HK-2 (cell line): ENCODE measurements at regions not wholly inside any gene's neighbourhood (a gene's known extent, or its start where the extent isn't known, plus 50 kb on each side); places are given as distances from the start of the nearest gene placed in this dataset.
"Not testable (repeated sequence)": the region's sequence is repeated elsewhere in the genome, so short reads cannot be mapped to it uniquely, and the experiment has no call there.

Experiments
- DNase-seq: peaks from one replicate; pipeline ENCODE4 v3.0.0-alpha.2; 2018; ENCODE audit not compliant: unreplicated experiment

GRCh38 chr10:133020193-133020817, 67.4 kb upstream of the ADGRA1 start:
- DNase-seq: no peak

GRCh38 chr10:133019651-133020050, 68.1 kb upstream of the ADGRA1 start:
- DNase-seq: no peak

- no peak for DNase-seq
Observed at GRCh38 chr10:133019191-133019590, 68.5 kb upstream of the ADGRA1 start.

DNA sequence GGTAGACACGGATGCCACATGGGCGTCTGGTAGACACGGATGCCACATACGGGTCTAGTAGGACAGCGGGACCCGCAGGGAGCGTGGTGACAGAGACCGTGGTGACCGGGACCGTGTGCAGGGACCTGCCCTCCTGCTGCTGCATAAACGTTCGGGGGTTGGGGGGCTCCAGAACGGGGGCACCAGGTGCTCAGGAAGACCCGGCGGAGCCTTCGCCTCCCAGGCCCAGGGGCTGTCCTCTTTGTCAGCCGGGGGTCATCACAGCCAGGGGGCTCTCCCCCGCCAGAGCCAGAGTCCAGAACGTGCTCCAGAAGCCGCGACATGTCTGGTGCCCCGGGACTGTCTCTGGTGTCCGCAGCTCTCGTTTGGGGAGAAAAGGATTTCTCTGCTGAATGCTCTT, 69.2 kb upstream of the ADGRA1 start:
- no peak for DNase-seq

- no peak for DNase-seq
Observed at GRCh38 chr10:133017203-133017601, 70.5 kb upstream of the ADGRA1 start.

DNA sequence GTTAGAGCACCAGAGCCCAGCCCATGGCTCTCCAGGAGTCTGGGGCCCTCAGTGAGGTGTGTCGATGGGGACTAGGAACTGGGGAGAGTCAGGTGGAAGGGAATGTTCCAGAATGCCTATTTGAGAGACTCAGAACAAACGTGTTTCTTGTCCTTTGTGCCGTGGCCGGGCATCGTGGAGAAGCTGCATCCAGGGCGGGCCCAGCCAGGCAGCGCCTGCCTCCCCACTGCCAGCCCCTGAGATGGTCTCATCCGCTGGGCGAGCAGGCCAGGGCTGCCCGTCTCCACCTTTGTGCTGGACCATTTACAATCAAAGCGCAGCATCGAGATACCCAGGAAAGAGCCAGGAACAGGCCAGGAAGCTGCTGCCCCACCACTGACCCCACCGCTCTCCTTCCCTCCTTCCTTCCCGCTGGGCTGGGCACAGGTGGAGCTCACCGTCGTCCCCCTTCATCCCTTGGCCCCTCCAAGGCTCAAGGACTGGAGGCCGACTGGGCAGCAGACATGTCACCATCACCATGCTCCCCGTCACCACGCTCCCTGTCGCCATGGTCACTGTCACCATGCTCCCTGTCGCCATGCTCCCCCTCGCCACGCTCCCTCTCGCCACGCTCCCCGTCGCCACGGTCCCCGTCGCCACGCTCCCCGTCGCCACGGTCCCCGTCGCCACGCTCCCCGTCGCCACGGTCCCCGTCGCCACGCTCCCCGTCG, 71.1 kb upstream of the ADGRA1 start:
- DNase-seq: no peak

DNA sequence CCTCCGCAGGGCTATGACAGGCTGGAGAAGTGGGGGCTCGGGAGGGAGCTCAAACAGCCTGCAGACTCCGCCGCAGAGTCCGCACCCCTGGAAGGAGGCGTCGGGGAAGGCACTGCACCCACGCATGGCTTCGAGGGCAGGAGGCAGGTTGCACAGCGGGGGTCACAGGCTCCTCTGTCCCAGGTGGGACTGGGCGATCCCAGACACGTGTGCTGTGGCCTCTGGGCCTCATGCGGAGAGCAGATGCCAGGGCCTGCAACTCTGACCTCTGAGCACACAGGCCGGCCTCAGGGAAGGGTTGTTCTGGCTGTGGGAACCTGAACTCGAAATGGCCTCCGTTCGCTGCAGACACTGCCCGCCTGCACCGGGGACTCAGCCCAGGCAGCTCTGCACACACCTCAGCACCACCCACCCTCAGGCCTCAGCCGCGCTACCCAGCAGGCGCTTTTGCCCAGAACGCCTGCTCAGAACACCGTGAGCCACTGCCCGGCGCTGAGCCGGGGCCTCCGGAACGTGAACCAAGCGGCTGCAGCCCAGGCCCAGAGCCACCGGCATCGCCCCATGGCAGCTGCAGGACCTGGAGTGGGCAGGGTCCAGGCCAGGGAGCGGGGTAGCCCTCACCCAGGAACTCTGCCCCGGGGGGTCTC, 71.8 kb upstream of the ADGRA1 start:
- no peak for DNase-seq

- DNase-seq: no peak
Observed at GRCh38 chr10:133015321-133015720, 72.4 kb upstream of the ADGRA1 start.

GRCh38 chr10:133014416-133015210, 72.2 kb upstream of the CFAP46 start:
- DNase-seq: no peak

GRCh38 chr10:133013463-133013862, 71.1 kb upstream of the CFAP46 start:
- no peak for DNase-seq

- no peak for DNase-seq
Observed at GRCh38 chr10:133012573-133013359, 70.4 kb upstream of the CFAP46 start.

DNA sequence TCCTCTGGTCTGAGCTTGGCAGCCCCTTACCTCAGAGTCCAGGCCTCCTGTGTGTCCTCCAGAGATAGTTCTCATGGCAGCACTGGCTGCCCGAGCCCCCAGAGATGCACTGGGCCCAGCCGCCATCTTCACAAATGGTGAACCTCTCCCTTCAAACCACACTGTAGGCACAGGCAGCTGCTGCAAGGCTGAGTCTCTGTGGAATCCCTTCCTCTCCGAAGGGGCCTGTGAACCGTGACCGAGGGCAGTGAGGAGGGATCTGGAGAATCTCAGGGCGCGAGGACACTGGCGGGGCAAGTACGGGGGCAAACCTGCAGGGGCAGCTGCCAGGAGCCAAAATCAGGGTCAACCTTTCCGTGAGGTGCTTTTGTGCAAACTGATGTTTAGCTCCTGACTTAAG, 69.5 kb upstream of the CFAP46 start:
- no peak for DNase-seq

DNA sequence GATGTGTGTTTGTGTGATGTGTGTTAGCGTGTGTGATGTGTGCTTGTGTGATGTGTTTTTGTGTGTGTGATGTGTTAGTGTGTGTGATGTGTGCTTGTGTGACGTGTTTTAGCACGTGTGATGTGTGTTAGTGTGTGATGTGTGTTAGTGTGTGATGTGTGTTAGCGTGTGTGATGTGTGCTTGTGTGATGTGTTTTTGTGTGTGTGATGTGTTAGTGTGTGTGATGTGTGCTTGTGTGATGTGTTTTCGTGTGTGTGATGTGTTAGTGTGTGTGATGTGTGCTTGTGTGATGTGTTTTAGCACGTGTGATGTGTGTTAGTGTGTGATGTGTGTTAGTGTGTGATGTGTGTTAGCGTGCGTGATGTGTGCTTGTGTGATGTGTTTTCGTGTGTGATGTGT, 69.0 kb upstream of the CFAP46 start:
- DNase-seq: not testable (repeated sequence)

DNA sequence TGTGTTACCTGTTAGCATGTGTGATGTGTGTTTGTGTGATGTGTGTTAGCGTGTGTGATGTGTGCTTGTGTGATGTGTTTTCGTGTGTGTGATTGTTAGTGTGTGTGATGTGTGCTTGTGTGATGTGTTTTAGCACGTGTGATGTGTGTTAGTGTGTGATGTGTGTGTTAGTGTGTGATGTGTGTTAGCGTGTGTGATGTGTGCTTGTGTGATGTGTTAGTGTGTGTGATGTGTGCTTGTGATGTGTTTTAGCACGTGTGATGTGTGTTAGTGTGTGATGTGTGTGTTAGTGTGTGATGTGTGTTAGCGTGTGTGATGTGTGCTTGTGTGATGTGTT, 68.4 kb upstream of the CFAP46 start:
- not testable (repeated sequence) for DNase-seq

DNA sequence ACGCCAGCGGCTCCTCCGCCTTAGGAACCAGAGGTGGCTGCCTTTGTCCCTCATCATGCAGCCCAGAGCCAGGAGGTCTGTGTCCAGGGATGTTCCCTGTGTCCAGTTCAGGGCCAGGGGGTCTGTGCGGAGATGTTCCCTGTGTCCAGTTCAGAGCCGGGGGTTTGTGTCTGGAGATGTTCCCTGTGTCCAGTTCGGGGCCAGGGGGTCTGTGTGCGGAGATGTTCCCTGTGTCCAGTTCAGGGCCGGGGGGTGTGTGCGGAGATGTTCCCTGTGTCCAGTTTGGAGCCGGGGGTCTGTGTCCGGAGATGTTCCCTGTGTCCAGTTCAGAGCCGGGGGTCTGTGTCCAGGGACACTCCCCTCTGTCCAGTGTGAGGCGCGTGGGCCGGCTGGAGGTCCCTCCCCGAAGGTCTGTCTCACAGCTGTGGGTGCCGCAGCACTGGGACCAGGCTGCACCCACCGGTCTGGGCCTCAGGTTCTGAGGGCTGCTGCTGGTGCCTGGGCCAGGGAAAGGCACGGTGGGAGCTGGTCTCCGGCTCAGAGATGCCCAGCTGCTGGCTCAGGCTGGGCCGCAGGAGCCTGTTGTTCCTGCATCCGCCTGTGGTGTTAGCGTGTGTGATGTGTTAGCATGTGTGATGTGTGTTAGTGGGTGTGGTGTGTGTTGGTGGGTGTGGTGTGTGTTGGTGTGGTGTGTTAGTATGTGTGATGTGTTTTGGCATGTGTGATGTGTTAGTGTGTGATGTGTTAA, 67.9 kb upstream of the CFAP46 start:
- DNase-seq: peak; percentile 19

GRCh38 chr10:133009218-133009950, 67.0 kb upstream of the CFAP46 start:
- peak; percentile 62 for DNase-seq

GRCh38 chr10:133008736-133009135, 66.4 kb upstream of the CFAP46 start:
- DNase-seq: no peak

- DNase-seq: no peak
Observed at GRCh38 chr10:133008196-133008595, 65.8 kb upstream of the CFAP46 start.

GRCh38 chr10:133007360-133007858, 65.0 kb upstream of the CFAP46 start:
- no peak for DNase-seq

DNA sequence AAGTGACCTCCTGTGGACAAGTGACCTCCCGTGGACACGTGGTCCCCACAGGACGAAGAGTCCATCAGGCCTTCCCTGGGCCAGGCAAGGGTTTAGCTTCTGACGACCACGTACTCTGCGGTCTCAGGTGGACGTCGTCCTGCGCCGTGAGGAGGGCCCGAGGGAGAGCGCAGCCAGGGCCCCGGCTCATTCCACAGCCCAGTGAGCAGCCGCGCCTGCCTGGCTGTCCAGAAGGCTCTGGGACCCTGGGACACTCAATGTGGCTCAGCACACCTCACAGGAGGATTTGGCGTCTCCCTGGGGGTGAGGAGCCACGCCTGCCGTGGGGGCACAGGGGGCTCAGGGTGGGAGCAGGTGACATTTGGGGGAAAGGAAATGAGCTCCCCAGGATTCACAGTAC, 64.4 kb upstream of the CFAP46 start:
- DNase-seq: no peak
